ENCODE measurements at regions not wholly inside any gene's neighbourhood (a gene's known extent, or its start where the extent isn't known, plus 50 kb on each side); places are given as distances from the start of the nearest gene placed in this dataset.

DNA sequence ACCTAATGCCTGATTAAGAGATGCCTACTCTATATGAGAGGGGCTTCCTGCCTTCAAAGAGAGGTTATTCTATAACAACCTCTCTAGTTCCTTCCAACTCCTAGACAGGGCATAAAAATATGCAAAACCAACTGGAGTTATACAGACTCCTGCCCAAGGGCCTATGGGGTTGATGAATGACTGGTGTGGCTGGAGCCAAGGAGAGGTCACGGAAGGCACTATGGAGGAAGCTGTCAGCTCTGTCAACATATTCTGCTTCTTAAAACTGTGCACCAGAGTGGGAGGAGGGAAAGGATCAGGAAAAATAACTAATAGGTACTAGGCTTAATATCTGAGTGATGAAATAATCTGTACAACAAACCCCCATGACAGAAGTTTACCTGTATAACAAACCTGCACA is 120.9 kb upstream of the CDC42EP3 start:
- 68 to 74% methylated on average over 1 of the region's 1 CpG for WGBS, 2 donors
- no peak for ATAC-seq (ENCODE audit: low FRiP score in 2 of 2)

DNA sequence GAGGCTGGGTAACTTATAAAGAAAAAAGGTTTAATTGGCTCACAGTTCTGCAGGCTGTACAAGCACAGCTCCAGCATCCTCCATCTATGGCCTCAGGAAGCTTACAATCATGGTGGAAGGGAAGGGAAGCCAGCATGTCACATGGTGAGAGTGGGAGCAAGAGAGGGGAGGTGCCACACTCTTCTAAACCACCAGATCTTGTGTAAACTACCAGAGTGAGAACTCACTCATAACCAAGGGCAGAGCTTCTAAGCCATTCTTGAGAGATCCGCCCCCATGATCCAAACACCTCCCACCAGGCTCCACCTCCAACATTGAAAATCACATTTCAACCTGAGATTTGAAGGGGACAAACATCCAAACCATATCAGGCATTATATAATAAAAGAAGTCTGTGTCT is 121.6 kb upstream of the CDC42EP3 start:
- H3K9me3 ChIP-seq = peaks cover 0 to 11% (median 4%) of the 10 kb centered on the region in 4 donors
- peaks cover 0 to 17% (median 14%) of the 10 kb centered on the region in 4 donors for H3K4me1 ChIP-seq
- no peaks in the 10 kb centered on the region for H3K27me3 ChIP-seq
- no peak for ATAC-seq (ENCODE audit: low FRiP score in 2 of 2)
- 100% methylated on average over 1 of the region's 1 CpG for WGBS, 2 donors
- no peak for DNase-seq
- no peak overlapping the region for H3K27ac ChIP-seq
- no peak overlapping the region for H3K4me3 ChIP-seq
- TF ChIP-seq EP300 (IDR thresholded peaks at IDR 0.05) (no peak), POLR2AphosphoS5 (IDR thresholded peaks at IDR 0.05) (no peak), POLR2A (IDR thresholded peaks at IDR 0.05) (no peak)
- TF ChIP-seq, protein P1, sequence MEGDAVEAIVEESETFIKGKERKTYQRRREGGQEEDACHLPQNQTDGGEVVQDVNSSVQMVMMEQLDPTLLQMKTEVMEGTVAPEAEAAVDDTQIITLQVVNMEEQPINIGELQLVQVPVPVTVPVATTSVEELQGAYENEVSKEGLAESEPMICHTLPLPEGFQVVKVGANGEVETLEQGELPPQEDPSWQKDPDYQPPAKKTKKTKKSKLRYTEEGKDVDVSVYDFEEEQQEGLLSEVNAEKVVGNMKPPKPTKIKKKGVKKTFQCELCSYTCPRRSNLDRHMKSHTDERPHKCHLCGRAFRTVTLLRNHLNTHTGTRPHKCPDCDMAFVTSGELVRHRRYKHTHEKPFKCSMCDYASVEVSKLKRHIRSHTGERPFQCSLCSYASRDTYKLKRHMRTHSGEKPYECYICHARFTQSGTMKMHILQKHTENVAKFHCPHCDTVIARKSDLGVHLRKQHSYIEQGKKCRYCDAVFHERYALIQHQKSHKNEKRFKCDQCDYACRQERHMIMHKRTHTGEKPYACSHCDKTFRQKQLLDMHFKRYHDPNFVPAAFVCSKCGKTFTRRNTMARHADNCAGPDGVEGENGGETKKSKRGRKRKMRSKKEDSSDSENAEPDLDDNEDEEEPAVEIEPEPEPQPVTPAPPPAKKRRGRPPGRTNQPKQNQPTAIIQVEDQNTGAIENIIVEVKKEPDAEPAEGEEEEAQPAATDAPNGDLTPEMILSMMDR (IDR thresholded peaks at IDR 0.05) = no peak
- H3K36me3 ChIP-seq = no peaks in the 10 kb centered on the region

More for the DNA sequence above, 120.9 kb upstream of the CDC42EP3 start:
- Histone ChIP-seq H3K4me1 (peaks cover 0 to 17% (median 14%) of the 10 kb centered on the region in 4 donors), H3K36me3 (no peaks in the 10 kb centered on the region), H3K4me3 (no peak overlapping the region), H3K27ac (no peak overlapping the region), H3K9me3 (peaks cover 0 to 14% (median 4%) of the 10 kb centered on the region in 4 donors), H3K27me3 (no peaks in the 10 kb centered on the region)
- TF ChIP-seq POLR2AphosphoS5 (IDR thresholded peaks at IDR 0.05) (no peak), EP300 (IDR thresholded peaks at IDR 0.05) (no peak), POLR2A (IDR thresholded peaks at IDR 0.05) (no peak)
- TF ChIP-seq, protein P1 (IDR thresholded peaks at IDR 0.05) = no peak
- no peak for DNase-seq

GRCh38 chr2:37794717-37795116 is 123.3 kb upstream of the CDC42EP3 start:
- ATAC-seq (ENCODE audit: low FRiP score in 2 of 2) = no peak
- Histone ChIP-seq H3K36me3 (no peaks in the 10 kb centered on the region), H3K4me1 (peaks cover 0 to 21% (median 15%) of the 10 kb centered on the region in 4 donors), H3K4me3 (no peak overlapping the region), H3K27me3 (no peaks in the 10 kb centered on the region), H3K27ac (no peak overlapping the region), H3K9me3 (no peaks in the 10 kb centered on the region)
- DNase-seq = no peak
- TF ChIP-seq POLR2AphosphoS5 (IDR thresholded peaks at IDR 0.05) (no peak), EP300 (IDR thresholded peaks at IDR 0.05) (no peak), POLR2A (IDR thresholded peaks at IDR 0.05) (no peak)
- TF ChIP-seq, protein P1 (IDR thresholded peaks at IDR 0.05) = no peak

- 89% methylated on average over 1 of the region's 1 CpG for WGBS, 2 donors
- H3K4me3 ChIP-seq = no peak overlapping the region
- H3K9me3 ChIP-seq = no peaks in the 10 kb centered on the region
- H3K27me3 ChIP-seq = no peaks in the 10 kb centered on the region
- peaks cover 0 to 21% (median 15%) of the 10 kb centered on the region in 4 donors for H3K4me1 ChIP-seq
- no peaks in the 10 kb centered on the region for H3K36me3 ChIP-seq
- H3K27ac ChIP-seq = no peak overlapping the region
- no peak for TF ChIP-seq POLR2A (IDR thresholded peaks at IDR 0.05)
- TF ChIP-seq, protein P1 (IDR thresholded peaks at IDR 0.05) = no peak
- no peak for TF ChIP-seq POLR2AphosphoS5 (IDR thresholded peaks at IDR 0.05)
- no peak for TF ChIP-seq EP300 (IDR thresholded peaks at IDR 0.05)
- ATAC-seq (ENCODE audit: low FRiP score in 2 of 2) (no peak), DNase-seq (no peak)
These were observed 124.0 kb upstream of the CDC42EP3 start for GRCh38 chr2:37795456-37795855.

DNA sequence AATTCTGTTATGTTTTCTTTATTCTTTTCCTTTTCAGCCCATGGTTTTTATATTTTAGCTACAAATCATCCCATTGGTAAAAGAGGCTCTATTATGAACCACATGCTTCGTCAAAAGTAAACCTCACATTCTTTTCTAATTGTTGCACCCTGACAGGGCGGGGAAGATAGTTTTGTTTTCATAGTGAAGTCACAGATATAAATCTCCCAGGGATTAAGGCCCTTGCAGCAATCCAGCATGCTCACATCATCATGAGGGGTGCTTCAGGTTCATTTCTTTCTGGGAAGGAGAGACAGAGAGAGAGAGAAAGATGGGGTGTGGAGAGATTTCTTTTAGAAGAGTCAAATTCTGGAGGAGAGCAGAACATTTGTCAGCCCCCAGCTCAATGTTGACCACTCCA is 124.5 kb upstream of the CDC42EP3 start:
- DNase-seq (no peak), ATAC-seq (ENCODE audit: low FRiP score in 2 of 2) (no peak)
- H3K9me3 ChIP-seq = no peaks in the 10 kb centered on the region
- H3K4me3 ChIP-seq = no peak overlapping the region
- H3K4me1 ChIP-seq = peaks cover 0 to 21% (median 15%) of the 10 kb centered on the region in 4 donors
- no peaks in the 10 kb centered on the region for H3K27me3 ChIP-seq
- no peak overlapping the region for H3K27ac ChIP-seq
- TF ChIP-seq POLR2AphosphoS5 (IDR thresholded peaks at IDR 0.05) = no peak
- TF ChIP-seq EP300 (IDR thresholded peaks at IDR 0.05) = no peak
- TF ChIP-seq POLR2A (IDR thresholded peaks at IDR 0.05) = no peak
- TF ChIP-seq, protein P1 (IDR thresholded peaks at IDR 0.05) = no peak
- WGBS, 2 donors = 66 to 82% methylated on average over 2 of the region's 2 CpGs
- no peaks in the 10 kb centered on the region for H3K36me3 ChIP-seq
